HepG2 (cell line): ENCODE measurements at regions not wholly inside any gene's neighbourhood (a gene's known extent, or its start where the extent isn't known, plus 50 kb on each side); places are given as distances from the start of the nearest gene placed in this dataset.

Experiments
- ATAC-seq: fragments of 200-7000 bp; cut with Tn5 transposase; 3 replicates; pipeline ENCODE4 v1.9.1; 2020; ENCODE audit warnings: mild to moderate bottlenecking, moderate library complexity
- BruUV-seq: library from RNA; stranded (reverse); fragments of 400-500 nt; replicated peaks from 2 replicates; lab custom pipeline; 2021; lab: Mats Ljungman, UMichigan
- CTCF ChIA-PET: fragments of 300-600 bp; formaldehyde crosslinking; extraction: SDS; loops from one replicate; lab custom pipeline; 2021; ENCODE audit warnings: low total read pairs, inconsistent platforms, low intra/inter-chr PET ratio; lab: Yijun Ruan, JAX
- POLR2A ChIA-PET: fragments of 350-600 bp; sonication (Branson Sonifier 250); formaldehyde crosslinking; loops from one replicate; lab custom pipeline; 2020; ENCODE audit warnings: antibody characterized with exemption, inconsistent platforms; lab: Yijun Ruan, JAX
- DNase-seq: peaks from one replicate; pipeline ENCODE4 v3.0.0-alpha.2; 2015; ENCODE audit warnings: low spot score
- FAIRE-seq: peaks from 3 replicates; lab custom pipeline; 2011; peaks lifted over from hg19 to GRCh38; lab: Jason Lieb, UNC
- H2AFZ ChIP-seq: one replicate; pipeline ENCODE4 v1.6.1; 2011; ENCODE audit warnings: low read length, inconsistent platforms
- H3K27ac ChIP-seq: fragments of 300-600 bp; 3 replicates; pipeline ENCODE4 v1.8.0; 2011; ENCODE audit warnings: mixed run types, mild to moderate bottlenecking, mixed read lengths, low read length, inconsistent platforms; ENCODE audit not compliant: insufficient read depth; ENCODE audit errors: extremely low read length
- H3K27me3 ChIP-seq, 2 experiments: fragments of 200-600 bp in 1 of 2; 2 replicates in 1 of 2; 3 replicates in 1 of 2; pipeline versions ENCODE4 v1.6.0 to v1.8.0; 2011; ENCODE audit warnings: low read length in 2 of 2, mild to moderate bottlenecking in 2 of 2, moderate library complexity in 2 of 2, inconsistent platforms in 1 of 2; ENCODE audit not compliant: insufficient read depth in 2 of 2, control insufficient read depth in 1 of 2
- H3K36me3 ChIP-seq, 2 experiments: fragments of 200-600 bp in 1 of 2; replicated peaks in 1 of 2; 2 replicates in 1 of 2; 3 replicates in 1 of 2; pipeline versions ENCODE4 v1.5.1 to v1.8.0; 2011; ENCODE audit warnings: low read length in 2 of 2, inconsistent platforms in 1 of 2; ENCODE audit not compliant: insufficient read depth in 2 of 2, control insufficient read depth in 1 of 2
- H3K4me1 ChIP-seq: 2 replicates; pipeline ENCODE4 v1.5.1; 2012; ENCODE audit warnings: low read length, inconsistent platforms; ENCODE audit not compliant: insufficient read depth
- H3K4me2 ChIP-seq: 2 replicates; pipeline ENCODE4 v1.6.0; 2011; ENCODE audit warnings: low read depth, low read length, inconsistent platforms
- H3K4me3 ChIP-seq, 3 experiments: fragments of 200-600 bp in 1 of 3; sonication (generic), shearing (Covaris generic) in 1 of 3; replicated peaks in 1 of 3; 2 replicates each; pipeline ENCODE4 v1.5.1; 2011 to 2016; ENCODE audit warnings: low read length in 3 of 3, inconsistent platforms in 2 of 3, low read depth in 2 of 3, mild to moderate bottlenecking in 2 of 3, control low read depth in 1 of 3, mixed read lengths in 1 of 3; ENCODE audit not compliant: insufficient read depth in 1 of 3
- H3K79me2 ChIP-seq: one replicate; pipeline ENCODE4 v1.6.1; 2011; ENCODE audit warnings: low read length, inconsistent platforms; ENCODE audit not compliant: insufficient read depth
- H3K9ac ChIP-seq: 2 replicates; pipeline ENCODE4 v1.6.0; 2011; ENCODE audit warnings: mild to moderate bottlenecking, low read depth, low read length, inconsistent platforms; ENCODE audit not compliant: insufficient read depth
- H3K9me3 ChIP-seq: 2 replicates; pipeline ENCODE4 v1.5.1; 2012; ENCODE audit warnings: mild to moderate bottlenecking, low read length
- H4K20me1 ChIP-seq: 2 replicates; pipeline ENCODE4 v1.6.0; 2011; ENCODE audit warnings: inconsistent platforms, mild to moderate bottlenecking, low read length, moderate library complexity; ENCODE audit not compliant: insufficient read depth
- BRF2 ChIP-seq: sonication (generic); formaldehyde crosslinking; IDR thresholded peaks from 2 replicates; pipeline ENCODE4 v1.8.1; 2022; ENCODE audit warnings: mild to moderate bottlenecking, missing genetic modification reagents
- MNT ChIP-seq: fragments of 450-650 bp; IDR thresholded peaks from 2 replicates; pipeline ENCODE4 v1.6.1; 2016
- NR3C1 ChIP-seq: sonication (generic); formaldehyde crosslinking; IDR thresholded peaks from 2 replicates; pipeline ENCODE4 v1.4.0; 2020; ENCODE audit warnings: missing genetic modification reagents
- ZBTB38 ChIP-seq: sonication (generic); formaldehyde crosslinking; IDR thresholded peaks from 2 replicates; pipeline ENCODE4 v1.5.1; 2020; ENCODE audit warnings: mild to moderate bottlenecking, missing genetic modification reagents
- ZNF12 ChIP-seq: sonication (generic); formaldehyde crosslinking; IDR thresholded peaks from 2 replicates; pipeline ENCODE4 v1.5.0; 2020; ENCODE audit warnings: missing genetic modification reagents
- ZNF687 ChIP-seq: sonication (generic); formaldehyde crosslinking; IDR thresholded peaks from 2 replicates; pipeline ENCODE4 v1.5.1; 2020; ENCODE audit warnings: mild to moderate bottlenecking, missing genetic modification reagents, moderate library complexity
- WGBS: methylation state at CpG from one replicate; pipeline ENCODE4 v1.1.6; 2017; ENCODE audit warnings: low lambda C conversion rate; 5-methylcytosine and 5-hydroxymethylcytosine counted together
- in situ Hi-C: cut with HindIII; loops from 2 replicates; pipeline ENCODE4 v1.10.0; 2017; ENCODE audit warnings: low pct_unique_long_range_greater_than_20kb; ENCODE audit not compliant: extremely low pct_ligation_motif_present
- intact Hi-C: fragments of 100-400 bp; cut with micrococcal nuclease; formaldehyde crosslinking; loops from one replicate; pipeline ENCODE4 v1.10.0; 2022; ENCODE audit not compliant: unreplicated experiment

- Histone ChIP-seq H3K4me3 (no peak overlapping the region), H3K4me1 (peaks cover 19% of the 10 kb centered on the region), H3K27me3 (peaks cover 2 to 50% of the 10 kb centered on the region in 2 experiments; a peak in 4 of 5 replicates), H3K9ac (no peak overlapping the region), H3K4me2 (no peak overlapping the region), H3K27ac (no peak overlapping the region), H3K36me3 (no peaks in the 10 kb centered on the region), H3K79me2 (no peaks in the 10 kb centered on the region), H2AFZ (no peak overlapping the region), H4K20me1 (no peaks in the 10 kb centered on the region), H3K9me3 (no peaks in the 10 kb centered on the region)
- ChIA-PET CTCF (no interaction called here), POLR2A (interaction anchor here (2.0 kb wide), 1 partner anchor 161 kb away, joined by 6 read pairs; the partner anchor contains the start of gene ID2)
- intact Hi-C loops (no loop called here), in situ Hi-C loops (no loop called here)
- TF ChIP-seq BRF2 (CRISPR knock-in tag), result no peak
- no peak for TF ChIP-seq NR3C1 (CRISPR knock-in tag)
- TF ChIP-seq ZNF12 (CRISPR knock-in tag), result no peak
- no peak for TF ChIP-seq ZBTB38 (CRISPR knock-in tag)
- peak; percentile 20; the same call in 1 of the 2 replicates for TF ChIP-seq ZNF687
- TF ChIP-seq MNT, result peak; percentile 30; the same call in 1 of the 2 replicates
- FAIRE-seq (no peak), DNase-seq (no peak), ATAC-seq (no peak)
- 12% methylated on average over 4 of the region's 5 CpGs for WGBS
- no TSS peak for BruUV-seq
Measured at GRCh38 chr2:8520791-8521344, 161.0 kb upstream of the ID2 start.
